Osteocyte (in vitro differentiated cells): ENCODE measurements at regions not wholly inside any gene's neighbourhood (a gene's known extent, or its start where the extent isn't known, plus 50 kb on each side); places are given as distances from the start of the nearest gene placed in this dataset.

ENCODE experiments used
- DNase-seq: peaks from one replicate; pipeline ENCODE4 v3.0.0; 2021; ENCODE audit warnings: mixed read lengths; ENCODE audit not compliant: unreplicated experiment; ENCODE audit errors: extremely low spot score
- H3K27ac Mint-ChIP-seq: one replicate; pipeline ENCODE4 v1.8.0; 2021; ENCODE audit warnings: mild to moderate bottlenecking, mixed read lengths; ENCODE audit not compliant: unreplicated experiment
- H3K27me3 Mint-ChIP-seq: one replicate; pipeline ENCODE4 v1.8.0; 2021; ENCODE audit warnings: mixed read lengths; ENCODE audit not compliant: unreplicated experiment
- H3K36me3 Mint-ChIP-seq: one replicate; pipeline ENCODE4 v1.8.0; 2021; ENCODE audit warnings: mixed read lengths; ENCODE audit not compliant: unreplicated experiment
- H3K4me1 Mint-ChIP-seq: one replicate; pipeline ENCODE4 v1.8.0; 2021; ENCODE audit warnings: mixed read lengths; ENCODE audit not compliant: unreplicated experiment
- H3K4me3 Mint-ChIP-seq: one replicate; pipeline ENCODE4 v1.8.0; 2021; ENCODE audit warnings: mild to moderate bottlenecking, moderate library complexity, mixed read lengths; ENCODE audit not compliant: unreplicated experiment
- H3K9me3 Mint-ChIP-seq: one replicate; pipeline ENCODE4 v1.8.0; 2021; ENCODE audit warnings: mixed read lengths; ENCODE audit not compliant: unreplicated experiment
- TF ChIP-seq, protein P1 (sequence below): fragments of 200-600 bp; sonication (generic); IDR thresholded peaks from 2 replicates; pipeline ENCODE4 v1.5.0; 2021; ENCODE audit warnings: antibody characterized with exemption, mild to moderate bottlenecking, moderate library complexity

DNA sequence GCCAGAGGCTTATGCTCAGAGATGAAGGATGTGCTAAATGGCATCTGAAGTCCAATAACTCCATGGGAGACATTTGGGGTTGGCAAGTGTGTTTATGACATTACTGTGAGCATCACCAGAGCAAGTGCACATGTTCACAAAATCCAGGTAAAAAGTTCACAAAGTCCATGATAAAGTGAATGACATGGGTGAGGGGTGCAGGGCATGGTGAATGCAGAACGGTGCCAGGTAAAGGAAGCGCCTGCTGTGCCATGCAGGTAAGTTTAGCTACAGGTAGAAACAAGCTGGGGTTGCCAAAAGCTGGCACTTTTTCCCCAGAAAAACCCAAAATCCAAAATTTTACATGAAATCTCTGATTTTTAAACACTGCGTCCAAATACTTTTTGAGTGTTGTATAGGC, 268.2 kb downstream of the ABHD5 start:
- H3K4me1 Mint-ChIP-seq: peaks cover 12% of the 10 kb centered on the region
- H3K36me3 Mint-ChIP-seq: no peaks in the 10 kb centered on the region
- TF ChIP-seq, protein P1, sequence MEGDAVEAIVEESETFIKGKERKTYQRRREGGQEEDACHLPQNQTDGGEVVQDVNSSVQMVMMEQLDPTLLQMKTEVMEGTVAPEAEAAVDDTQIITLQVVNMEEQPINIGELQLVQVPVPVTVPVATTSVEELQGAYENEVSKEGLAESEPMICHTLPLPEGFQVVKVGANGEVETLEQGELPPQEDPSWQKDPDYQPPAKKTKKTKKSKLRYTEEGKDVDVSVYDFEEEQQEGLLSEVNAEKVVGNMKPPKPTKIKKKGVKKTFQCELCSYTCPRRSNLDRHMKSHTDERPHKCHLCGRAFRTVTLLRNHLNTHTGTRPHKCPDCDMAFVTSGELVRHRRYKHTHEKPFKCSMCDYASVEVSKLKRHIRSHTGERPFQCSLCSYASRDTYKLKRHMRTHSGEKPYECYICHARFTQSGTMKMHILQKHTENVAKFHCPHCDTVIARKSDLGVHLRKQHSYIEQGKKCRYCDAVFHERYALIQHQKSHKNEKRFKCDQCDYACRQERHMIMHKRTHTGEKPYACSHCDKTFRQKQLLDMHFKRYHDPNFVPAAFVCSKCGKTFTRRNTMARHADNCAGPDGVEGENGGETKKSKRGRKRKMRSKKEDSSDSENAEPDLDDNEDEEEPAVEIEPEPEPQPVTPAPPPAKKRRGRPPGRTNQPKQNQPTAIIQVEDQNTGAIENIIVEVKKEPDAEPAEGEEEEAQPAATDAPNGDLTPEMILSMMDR: no peak
- H3K4me3 Mint-ChIP-seq: no peak overlapping the region
- no peaks in the 10 kb centered on the region for H3K9me3 Mint-ChIP-seq
- no peak for DNase-seq
- H3K27me3 Mint-ChIP-seq: peaks cover 58% of the 10 kb centered on the region
- H3K27ac Mint-ChIP-seq: no peak overlapping the region

DNA sequence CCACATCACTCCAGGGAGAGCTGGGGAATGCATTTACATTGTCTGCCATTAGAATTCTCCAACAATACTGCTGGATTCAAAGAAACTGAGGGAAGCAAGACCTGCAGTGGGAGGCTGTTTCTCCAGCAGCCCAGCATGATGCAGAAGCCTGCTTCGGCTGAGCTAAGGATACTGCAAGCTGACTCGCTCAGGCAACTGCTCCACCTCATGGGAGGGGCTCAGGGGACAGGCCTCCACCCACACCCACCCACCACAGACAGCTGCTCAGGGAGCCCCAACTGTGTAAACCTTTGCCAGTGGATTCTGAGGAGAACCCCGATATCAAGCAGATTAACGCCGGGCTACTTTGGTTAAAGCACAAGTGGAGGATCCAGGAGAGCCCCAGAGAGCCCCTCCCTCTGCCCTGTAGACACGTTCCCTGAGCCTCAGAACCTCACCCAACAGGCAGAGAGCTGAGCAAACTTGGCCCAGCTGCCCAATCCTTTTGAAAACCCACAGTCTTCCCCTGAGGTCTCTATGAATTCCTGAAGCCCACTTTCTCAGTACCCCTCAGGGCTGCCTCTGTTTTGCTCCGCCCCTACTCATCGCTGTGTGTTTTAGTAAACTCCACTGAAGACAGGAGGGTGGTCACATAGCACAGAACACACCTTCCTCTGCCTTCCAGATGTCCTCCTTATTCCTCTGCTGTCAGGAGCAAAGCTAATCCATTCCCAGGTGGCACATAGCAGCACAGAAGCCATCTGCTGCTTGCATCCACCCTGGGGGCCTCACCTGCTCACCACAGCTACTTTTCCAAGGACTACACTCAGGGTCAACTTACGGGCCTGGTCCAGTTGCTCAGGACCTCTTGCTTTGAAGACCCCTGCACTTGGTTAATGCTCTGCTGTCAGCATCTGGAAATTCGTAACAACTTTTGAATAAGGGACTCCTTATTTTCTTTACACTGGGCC, 269.0 kb downstream of the ABHD5 start:
- Mint-ChIP-seq H3K4me3 (no peak overlapping the region), H3K4me1 (peaks cover 7% of the 10 kb centered on the region), H3K27ac (no peak overlapping the region), H3K9me3 (no peaks in the 10 kb centered on the region), H3K27me3 (peaks cover 62% of the 10 kb centered on the region), H3K36me3 (no peaks in the 10 kb centered on the region)
- TF ChIP-seq, protein P1: no peak
- DNase-seq: no peak

GRCh38 chr3:43960448-43960840, 269.7 kb downstream of the ABHD5 start:
- no peak overlapping the region for H3K27ac Mint-ChIP-seq
- H3K27me3 Mint-ChIP-seq: peaks cover 59% of the 10 kb centered on the region
- peaks cover 7% of the 10 kb centered on the region for H3K4me1 Mint-ChIP-seq
- no peak overlapping the region for H3K4me3 Mint-ChIP-seq
- no peaks in the 10 kb centered on the region for H3K9me3 Mint-ChIP-seq
- H3K36me3 Mint-ChIP-seq: no peaks in the 10 kb centered on the region
- no peak for DNase-seq
- TF ChIP-seq, protein P1: no peak

DNA sequence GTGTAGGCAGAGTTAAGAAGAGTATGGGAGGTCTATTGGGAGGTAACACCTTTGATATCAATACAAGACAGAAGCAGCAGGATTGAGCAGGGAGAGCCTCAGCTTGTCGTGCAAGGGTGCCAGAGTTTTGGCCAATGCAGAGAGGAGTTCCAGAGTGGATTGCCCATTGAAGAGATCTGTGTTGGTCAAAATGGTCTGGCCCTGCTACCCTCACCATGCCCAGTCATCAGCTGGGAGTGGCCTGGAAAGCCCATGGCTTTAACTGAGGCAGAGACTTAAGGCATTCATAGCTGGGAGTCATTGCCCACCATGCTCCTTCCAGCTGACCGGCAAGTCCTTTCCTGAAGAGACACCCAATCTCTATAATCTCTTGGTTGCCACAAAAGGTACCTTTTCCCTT, 271.3 kb downstream of the ABHD5 start:
- Mint-ChIP-seq H3K27ac (no peak overlapping the region), H3K4me1 (peaks cover 2% of the 10 kb centered on the region), H3K27me3 (peaks cover 58% of the 10 kb centered on the region), H3K9me3 (no peaks in the 10 kb centered on the region), H3K4me3 (no peak overlapping the region), H3K36me3 (no peaks in the 10 kb centered on the region)
- no peak for DNase-seq
- TF ChIP-seq, protein P1: no peak

GRCh38 chr3:43963208-43963607, 272.5 kb downstream of the ABHD5 start:
- Mint-ChIP-seq H3K27ac (no peak overlapping the region), H3K27me3 (peaks cover 62% of the 10 kb centered on the region), H3K9me3 (no peaks in the 10 kb centered on the region), H3K36me3 (no peaks in the 10 kb centered on the region), H3K4me3 (no peak overlapping the region), H3K4me1 (peaks cover 2% of the 10 kb centered on the region)
- no peak for DNase-seq
- TF ChIP-seq, protein P1: no peak
